ENCODE measurements at regions not wholly inside any gene's neighbourhood (a gene's known extent, or its start where the extent isn't known, plus 50 kb on each side); places are given as distances from the start of the nearest gene placed in this dataset.

- H3K4me1 Mint-ChIP-seq (ENCODE audit: low read depth in 2 of 2): no peaks in the 10 kb centered on the region
- DNase-seq (no peak), ATAC-seq (replicated peaks) (no peak)
- no peak overlapping the region for H3K27ac Mint-ChIP-seq
- H3K9me3 Mint-ChIP-seq: peaks cover 6 to 7% of the 10 kb centered on the region in 2 donors
- H3K36me3 Mint-ChIP-seq (ENCODE audit: insufficient read depth): no peaks in the 10 kb centered on the region
- no peak overlapping the region for H3K4me3 Mint-ChIP-seq
- H3K27me3 Mint-ChIP-seq: no peaks in the 10 kb centered on the region
These were observed 165.4 kb upstream of the BTBD3 start for GRCh38 chr20:11752336-11752735.

DNA sequence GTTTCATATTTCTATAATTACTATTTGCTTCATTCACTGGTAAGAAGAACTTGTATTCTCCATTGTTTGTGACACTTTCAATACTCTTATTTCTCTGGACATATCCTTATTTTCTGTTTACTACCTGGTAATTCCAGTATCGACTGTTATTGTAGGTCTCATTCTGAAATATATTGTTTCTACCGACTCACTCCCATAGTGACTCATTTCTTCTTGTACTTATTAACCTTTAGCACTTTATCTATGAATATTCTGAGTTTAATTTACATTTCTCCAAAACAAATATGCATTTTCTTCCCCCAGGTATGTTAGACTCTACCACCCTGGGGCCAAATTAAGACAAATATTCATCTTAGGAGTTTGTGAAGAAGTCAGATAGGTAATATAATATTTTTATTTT, 164.5 kb upstream of the BTBD3 start:
- H3K4me1 Mint-ChIP-seq (ENCODE audit: low read depth in 2 of 2): no peaks in the 10 kb centered on the region
- no peak overlapping the region for H3K27ac Mint-ChIP-seq
- no peaks in the 10 kb centered on the region for H3K27me3 Mint-ChIP-seq
- no peak for ATAC-seq (replicated peaks)
- DNase-seq: no peak
- no peak overlapping the region for H3K4me3 Mint-ChIP-seq
- H3K9me3 Mint-ChIP-seq: peaks cover 10 to 12% of the 10 kb centered on the region in 2 donors
- H3K36me3 Mint-ChIP-seq (ENCODE audit: insufficient read depth): no peaks in the 10 kb centered on the region

GRCh38 chr20:11754451-11754850, 163.2 kb upstream of the BTBD3 start:
- no peak for DNase-seq
- no peaks in the 10 kb centered on the region for H3K36me3 Mint-ChIP-seq (ENCODE audit: insufficient read depth)
- H3K27me3 Mint-ChIP-seq: no peaks in the 10 kb centered on the region
- H3K4me3 Mint-ChIP-seq: no peak overlapping the region
- no peaks in the 10 kb centered on the region for H3K4me1 Mint-ChIP-seq (ENCODE audit: low read depth in 2 of 2)
- H3K9me3 Mint-ChIP-seq: peaks cover 10 to 12% of the 10 kb centered on the region in 2 donors
- H3K27ac Mint-ChIP-seq: no peak overlapping the region
- ATAC-seq (replicated peaks): no peak

- no peak for DNase-seq
- Mint-ChIP-seq H3K27me3 (no peaks in the 10 kb centered on the region), H3K4me3 (no peak overlapping the region), H3K4me1 (ENCODE audit: low read depth in 2 of 2) (no peaks in the 10 kb centered on the region), H3K36me3 (ENCODE audit: insufficient read depth) (no peaks in the 10 kb centered on the region), H3K27ac (no peak overlapping the region), H3K9me3 (peaks cover 9 to 12% of the 10 kb centered on the region in 2 donors)
- no peak for ATAC-seq (replicated peaks)
These were observed 162.4 kb upstream of the BTBD3 start for GRCh38 chr20:11755071-11755841.

DNA sequence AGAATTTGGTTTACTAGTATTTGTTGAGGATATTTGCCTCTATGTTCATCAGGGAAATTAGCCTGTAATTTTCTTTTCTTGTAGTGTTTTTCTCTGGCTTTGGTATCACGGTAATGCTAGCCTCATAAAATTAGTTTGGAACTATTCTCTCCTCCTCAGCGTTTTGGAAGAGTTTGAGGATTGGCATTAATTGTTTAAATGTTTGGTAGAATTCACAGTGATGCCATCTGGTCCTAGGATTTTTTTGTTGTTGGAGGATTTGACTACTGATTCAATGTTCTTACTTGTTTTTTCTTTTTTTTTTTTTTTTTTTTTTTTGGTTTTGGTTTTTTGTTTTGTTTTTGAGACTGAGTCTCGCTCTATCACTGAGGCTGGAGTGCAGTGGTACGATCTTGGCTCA, 156.2 kb upstream of the BTBD3 start:
- no peak for DNase-seq
- Mint-ChIP-seq H3K27me3 (no peaks in the 10 kb centered on the region), H3K4me1 (ENCODE audit: low read depth in 2 of 2) (no peaks in the 10 kb centered on the region), H3K36me3 (ENCODE audit: insufficient read depth) (no peaks in the 10 kb centered on the region), H3K27ac (no peak overlapping the region), H3K4me3 (no peak overlapping the region), H3K9me3 (peaks cover 11 to 23% of the 10 kb centered on the region in 2 donors)
- ATAC-seq (replicated peaks): no peak

GRCh38 chr20:11766961-11767360, 150.7 kb upstream of the BTBD3 start:
- no peaks in the 10 kb centered on the region for H3K4me1 Mint-ChIP-seq (ENCODE audit: low read depth in 2 of 2)
- H3K9me3 Mint-ChIP-seq: peaks cover 18 to 42% of the 10 kb centered on the region in 2 donors
- ATAC-seq (replicated peaks): no peak
- no peaks in the 10 kb centered on the region for H3K27me3 Mint-ChIP-seq
- H3K27ac Mint-ChIP-seq: no peak overlapping the region
- no peak for DNase-seq
- no peak overlapping the region for H3K4me3 Mint-ChIP-seq
- H3K36me3 Mint-ChIP-seq (ENCODE audit: insufficient read depth): no peaks in the 10 kb centered on the region

DNA sequence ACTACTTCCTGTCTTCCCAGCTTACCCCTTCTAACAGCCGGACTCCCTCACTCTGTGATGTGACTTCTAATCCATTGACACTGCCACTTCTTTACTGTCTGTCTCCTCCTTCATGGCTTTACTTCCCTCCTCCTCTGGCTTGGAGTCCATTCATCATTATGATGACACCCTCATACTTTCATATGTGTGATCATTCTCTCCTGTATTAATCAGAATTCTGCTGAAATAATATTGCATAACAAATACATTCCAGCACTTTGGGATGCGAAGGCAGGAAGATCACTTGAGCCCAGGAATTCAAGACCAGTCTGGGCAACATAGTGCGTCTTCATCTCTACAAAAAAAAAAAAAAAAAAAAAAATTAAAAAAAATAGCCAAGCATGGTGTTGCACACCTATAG, 147.9 kb upstream of the BTBD3 start:
- H3K4me3 Mint-ChIP-seq: no peak overlapping the region
- peaks cover 18 to 42% of the 10 kb centered on the region in 2 donors for H3K9me3 Mint-ChIP-seq
- H3K4me1 Mint-ChIP-seq (ENCODE audit: low read depth in 2 of 2): no peaks in the 10 kb centered on the region
- no peaks in the 10 kb centered on the region for H3K36me3 Mint-ChIP-seq (ENCODE audit: insufficient read depth)
- H3K27ac Mint-ChIP-seq: no peak overlapping the region
- no peaks in the 10 kb centered on the region for H3K27me3 Mint-ChIP-seq
- ATAC-seq (replicated peaks): no peak
- DNase-seq: no peak

GRCh38 chr20:11772226-11772730, 145.4 kb upstream of the BTBD3 start:
- Mint-ChIP-seq H3K4me1 (ENCODE audit: low read depth in 2 of 2) (no peaks in the 10 kb centered on the region), H3K27me3 (no peaks in the 10 kb centered on the region), H3K4me3 (no peak overlapping the region), H3K9me3 (peaks cover 18 to 33% of the 10 kb centered on the region in 2 donors), H3K27ac (no peak overlapping the region), H3K36me3 (ENCODE audit: insufficient read depth) (no peaks in the 10 kb centered on the region)
- DNase-seq (no peak), ATAC-seq (replicated peaks) (no peak)

GRCh38 chr20:11776687-11777086, 141.0 kb upstream of the BTBD3 start:
- Mint-ChIP-seq H3K27me3 (no peaks in the 10 kb centered on the region), H3K9me3 (peaks cover 14 to 20% of the 10 kb centered on the region in 2 donors), H3K27ac (no peak overlapping the region), H3K36me3 (ENCODE audit: insufficient read depth) (no peaks in the 10 kb centered on the region), H3K4me1 (ENCODE audit: low read depth in 2 of 2) (no peaks in the 10 kb centered on the region), H3K4me3 (no peak overlapping the region)
- no peak for DNase-seq
- no peak for ATAC-seq (replicated peaks)

DNA sequence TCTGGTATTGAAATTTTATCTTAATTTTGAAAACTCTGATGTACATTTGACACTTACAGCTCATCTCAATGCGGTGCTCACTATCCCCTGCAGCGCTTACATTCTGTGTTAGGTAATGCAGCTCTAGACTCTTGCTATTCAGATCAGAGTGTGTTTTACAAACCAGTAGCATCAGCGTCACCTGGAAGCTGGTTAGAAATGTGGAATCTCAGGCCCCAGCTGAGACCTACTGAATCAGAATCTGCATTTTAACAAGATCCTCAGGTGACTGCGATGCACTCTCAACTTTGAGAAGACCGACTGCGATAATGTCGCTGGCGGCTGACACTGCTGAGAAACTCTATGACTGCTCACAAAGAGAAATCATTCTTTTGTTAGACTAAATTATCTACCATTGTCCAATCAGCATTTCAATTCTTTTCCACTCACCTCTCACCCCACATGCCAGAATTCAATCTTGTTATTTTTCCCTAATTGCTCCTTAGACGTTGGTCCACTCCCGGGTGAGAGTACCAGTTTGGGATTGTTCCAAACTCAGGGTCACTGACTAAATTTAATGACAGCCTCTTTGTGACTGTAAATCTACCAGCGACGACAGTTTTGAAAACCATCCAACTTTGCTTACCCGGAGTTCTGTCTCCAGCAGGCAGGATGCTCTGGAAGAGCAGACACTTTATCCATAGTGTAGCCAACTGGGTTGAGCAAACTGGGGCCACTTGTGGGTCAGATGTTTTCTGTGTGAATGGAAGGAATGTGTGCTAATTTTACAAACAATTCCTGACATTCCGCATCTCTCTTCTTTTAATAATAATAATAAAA, 140.1 kb upstream of the BTBD3 start:
- Mint-ChIP-seq H3K4me3 (no peak overlapping the region), H3K9me3 (peaks cover 9 to 16% of the 10 kb centered on the region in 2 donors), H3K36me3 (ENCODE audit: insufficient read depth) (no peaks in the 10 kb centered on the region), H3K4me1 (ENCODE audit: low read depth in 2 of 2) (no peaks in the 10 kb centered on the region), H3K27ac (no peak overlapping the region), H3K27me3 (no peaks in the 10 kb centered on the region)
- DNase-seq (no peak), ATAC-seq (replicated peaks) (no peak)

- H3K27ac Mint-ChIP-seq: no peak overlapping the region
- no peaks in the 10 kb centered on the region for H3K27me3 Mint-ChIP-seq
- DNase-seq (no peak), ATAC-seq (replicated peaks) (no peak)
- no peaks in the 10 kb centered on the region for H3K36me3 Mint-ChIP-seq (ENCODE audit: insufficient read depth)
- no peak overlapping the region for H3K4me3 Mint-ChIP-seq
- peaks cover 14 to 22% of the 10 kb centered on the region in 2 donors for H3K9me3 Mint-ChIP-seq
- H3K4me1 Mint-ChIP-seq (ENCODE audit: low read depth in 2 of 2): no peaks in the 10 kb centered on the region
These were observed 139.5 kb upstream of the BTBD3 start for GRCh38 chr20:11778206-11778570.

DNA sequence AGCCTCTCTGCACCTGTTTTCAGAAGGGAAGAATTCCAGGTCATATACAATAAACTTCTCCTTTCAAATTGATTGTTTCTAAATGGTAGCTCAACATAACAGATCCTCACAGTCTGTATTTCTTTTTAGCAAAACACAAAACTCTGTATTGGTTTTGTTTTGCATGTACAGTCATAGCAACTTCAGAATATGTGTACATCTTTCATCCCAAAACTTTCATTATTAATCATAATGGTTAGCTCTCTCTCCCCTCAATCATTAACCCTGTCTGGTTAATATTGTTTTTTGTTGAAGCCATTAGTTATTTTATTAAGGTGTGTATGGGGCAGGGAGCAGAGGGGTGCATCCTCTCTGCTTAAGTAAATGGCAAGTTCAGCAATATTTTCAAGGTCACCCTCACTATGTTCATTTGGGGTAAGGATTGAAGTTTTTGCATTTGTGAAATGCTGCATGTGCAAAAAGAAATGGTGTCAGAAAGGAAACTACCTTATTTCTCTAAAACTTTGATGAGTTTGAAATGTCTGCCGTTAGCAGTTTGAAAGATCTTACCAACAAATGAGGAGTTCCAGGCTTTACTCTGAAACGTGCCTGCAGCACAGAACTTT, 136.8 kb upstream of the BTBD3 start:
- Mint-ChIP-seq H3K27ac (no peak overlapping the region), H3K36me3 (ENCODE audit: insufficient read depth) (no peaks in the 10 kb centered on the region), H3K9me3 (peaks cover 11 to 25% of the 10 kb centered on the region in 2 donors), H3K27me3 (no peaks in the 10 kb centered on the region), H3K4me1 (ENCODE audit: low read depth in 2 of 2) (no peaks in the 10 kb centered on the region), H3K4me3 (no peak overlapping the region)
- ATAC-seq (replicated peaks) (no peak), DNase-seq (no peak)

GRCh38 chr20:11783102-11783850, 134.4 kb upstream of the BTBD3 start:
- Mint-ChIP-seq H3K36me3 (ENCODE audit: insufficient read depth) (no peaks in the 10 kb centered on the region), H3K27me3 (no peaks in the 10 kb centered on the region), H3K4me1 (ENCODE audit: low read depth in 2 of 2) (no peaks in the 10 kb centered on the region), H3K27ac (no peak overlapping the region), H3K9me3 (peaks cover 15 to 33% of the 10 kb centered on the region in 2 donors), H3K4me3 (no peak overlapping the region)
- DNase-seq: no peak
- no peak for ATAC-seq (replicated peaks)

Measured in effector memory CD8-positive, alpha-beta T cell (primary cell).